Sigmoid colon (tissue), 4 donors: ENCODE measurements at regions not wholly inside any gene's neighbourhood (a gene's known extent, or its start where the extent isn't known, plus 50 kb on each side); places are given as distances from the start of the nearest gene placed in this dataset.

Source experiments
- POLR2A ChIP-seq, 2 donors: fragments of 450-650 bp; IDR thresholded peaks; one replicate each; pipeline ENCODE4 v1.6.1; 2016; ENCODE audit warnings: antibody characterized with exemption in 2 of 2, mild to moderate bottlenecking in 2 of 2, moderate library complexity in 2 of 2
- POLR2AphosphoS5 ChIP-seq, 4 donors: sonication (generic); formaldehyde crosslinking; IDR thresholded peaks; one replicate each; pipeline ENCODE4 v1.6.1; 2017; ENCODE audit warnings: antibody characterized with exemption in 4 of 4
- TF ChIP-seq, protein P1 (sequence below), 4 experiments: fragments of 450-650 bp in 3 of 4; fragments of 200-600 bp in 1 of 4; IDR thresholded peaks; one replicate each; pipeline ENCODE4 v1.5.1; 2016 to 2019; ENCODE audit warnings: antibody characterized with exemption in 4 of 4, mild to moderate bottlenecking in 3 of 4, moderate library complexity in 2 of 4

DNA sequence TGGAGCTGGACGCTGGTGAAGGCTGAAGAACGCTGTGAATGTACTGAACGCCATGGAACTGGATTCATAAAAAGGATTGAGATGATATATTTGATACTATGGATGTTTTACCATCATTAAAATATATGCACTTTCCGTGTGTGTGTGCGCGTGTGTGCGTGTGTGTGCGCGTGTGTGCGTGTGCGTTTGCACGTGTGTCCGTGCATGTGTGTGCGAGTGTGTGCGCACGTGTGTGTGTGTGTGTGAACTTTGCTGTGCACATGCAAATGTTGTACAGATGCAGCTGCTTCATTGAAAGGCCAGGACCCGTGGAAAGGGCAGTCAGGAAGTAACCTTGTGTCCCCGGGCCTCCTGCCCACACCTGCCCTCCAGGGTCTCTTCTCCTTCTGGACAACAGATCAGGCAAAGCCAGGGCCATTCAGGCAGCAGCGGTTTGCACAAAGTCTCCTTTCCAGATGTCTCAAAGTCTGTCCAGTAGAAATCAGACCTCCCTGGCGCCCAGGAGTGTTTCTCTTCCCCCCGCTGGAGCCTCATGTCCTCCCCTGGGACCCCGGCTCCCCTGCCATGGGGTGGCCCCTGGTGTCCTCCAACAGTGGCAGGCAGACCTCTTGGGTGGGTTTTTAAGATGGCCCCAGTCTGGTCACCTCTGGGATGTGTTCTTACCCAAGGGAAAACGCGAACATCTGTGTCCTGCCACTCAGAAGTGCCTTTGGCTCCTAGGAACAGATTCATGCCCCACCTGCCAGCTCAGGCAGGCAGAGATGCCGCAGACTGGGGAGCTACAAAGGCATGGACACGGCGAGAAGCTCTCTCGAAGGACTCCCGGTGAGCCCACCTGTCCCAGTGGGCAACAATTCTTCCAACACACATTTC lies 86.1 kb upstream of the GPC1 start:
- TF ChIP-seq, protein P1, sequence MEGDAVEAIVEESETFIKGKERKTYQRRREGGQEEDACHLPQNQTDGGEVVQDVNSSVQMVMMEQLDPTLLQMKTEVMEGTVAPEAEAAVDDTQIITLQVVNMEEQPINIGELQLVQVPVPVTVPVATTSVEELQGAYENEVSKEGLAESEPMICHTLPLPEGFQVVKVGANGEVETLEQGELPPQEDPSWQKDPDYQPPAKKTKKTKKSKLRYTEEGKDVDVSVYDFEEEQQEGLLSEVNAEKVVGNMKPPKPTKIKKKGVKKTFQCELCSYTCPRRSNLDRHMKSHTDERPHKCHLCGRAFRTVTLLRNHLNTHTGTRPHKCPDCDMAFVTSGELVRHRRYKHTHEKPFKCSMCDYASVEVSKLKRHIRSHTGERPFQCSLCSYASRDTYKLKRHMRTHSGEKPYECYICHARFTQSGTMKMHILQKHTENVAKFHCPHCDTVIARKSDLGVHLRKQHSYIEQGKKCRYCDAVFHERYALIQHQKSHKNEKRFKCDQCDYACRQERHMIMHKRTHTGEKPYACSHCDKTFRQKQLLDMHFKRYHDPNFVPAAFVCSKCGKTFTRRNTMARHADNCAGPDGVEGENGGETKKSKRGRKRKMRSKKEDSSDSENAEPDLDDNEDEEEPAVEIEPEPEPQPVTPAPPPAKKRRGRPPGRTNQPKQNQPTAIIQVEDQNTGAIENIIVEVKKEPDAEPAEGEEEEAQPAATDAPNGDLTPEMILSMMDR (IDR thresholded peaks at IDR 0.05) = no peak
- no peak for TF ChIP-seq POLR2A (IDR thresholded peaks at IDR 0.05)
- no peak for TF ChIP-seq POLR2AphosphoS5 (IDR thresholded peaks at IDR 0.05)
